GM12872 (cell line): ENCODE measurements at regions not wholly inside any gene's neighbourhood (a gene's known extent, or its start where the extent isn't known, plus 50 kb on each side); places are given as distances from the start of the nearest gene placed in this dataset.

Experiments used
- CTCF ChIP-seq: IDR thresholded peaks from 3 replicates; pipeline ENCODE4 v1.5.1; 2011; ENCODE audit warnings: low read depth, mild to moderate bottlenecking, low read length, moderate library complexity; ENCODE audit not compliant: insufficient read depth

- TF ChIP-seq CTCF: no peak
Measured at GRCh38 chr21:28857752-28858151, 134.9 kb downstream of the LTN1 start.

GRCh38 chr21:28856588-28857250 lies 136.0 kb downstream of the LTN1 start:
- no peak for TF ChIP-seq CTCF

- TF ChIP-seq CTCF: no peak
Measured at GRCh38 chr21:28852706-28853105, 140.0 kb downstream of the LTN1 start.

GRCh38 chr21:28851645-28852044 lies 141.0 kb downstream of the LTN1 start:
- no peak for TF ChIP-seq CTCF

GRCh38 chr21:28834335-28835238 lies 158.1 kb downstream of the LTN1 start:
- TF ChIP-seq CTCF: no peak

GRCh38 chr21:28833609-28834008 lies 159.1 kb downstream of the LTN1 start:
- no peak for TF ChIP-seq CTCF

GRCh38 chr21:28833182-28833581 lies 159.5 kb downstream of the LTN1 start:
- TF ChIP-seq CTCF: no peak
